Right atrium auricular region (tissue), 2 donors: ENCODE measurements at regions not wholly inside any gene's neighbourhood (a gene's known extent, or its start where the extent isn't known, plus 50 kb on each side); places are given as distances from the start of the nearest gene placed in this dataset.

Experiments
- DNase-seq: peaks from one replicate; pipeline ENCODE4 v3.0.0-alpha.2; 2019; ENCODE audit warnings: low spot score
- H3K27ac ChIP-seq, 2 donors: fragments of 200-600 bp; sonication (generic); 1 replicate in 1 of 2; 2 replicates in 1 of 2; pipeline ENCODE4 v1.5.1; 2016 to 2019
- H3K27me3 ChIP-seq, 2 donors: fragments of 200-600 bp; sonication (generic); one replicate each; pipeline versions ENCODE4 v1.5.1 to v1.6.0; 2017 to 2019
- H3K36me3 ChIP-seq: fragments of 200-600 bp; sonication (generic); one replicate; pipeline ENCODE4 v1.5.1; 2016
- H3K4me1 ChIP-seq, 2 donors: fragments of 200-600 bp; sonication (generic); one replicate each; pipeline versions ENCODE4 v1.5.1 to v1.6.0; 2017 to 2019
- H3K4me3 ChIP-seq, 2 donors: fragments of 200-600 bp; sonication (generic); 1 replicate in 1 of 2; 2 replicates in 1 of 2; pipeline ENCODE4 v1.5.1; 2017 to 2019; ENCODE audit warnings: mild to moderate bottlenecking in 1 of 2, moderate library complexity in 1 of 2
- H3K9me3 ChIP-seq, 2 donors: fragments of 200-600 bp; sonication (generic); one replicate each; pipeline ENCODE4 v1.5.1; 2019
- TF ChIP-seq, protein P1 (sequence below), 2 donors: fragments of 200-600 bp; sonication (generic); IDR thresholded peaks; one replicate each; pipeline ENCODE4 v1.5.1; 2019; ENCODE audit warnings: antibody characterized with exemption in 2 of 2

DNA sequence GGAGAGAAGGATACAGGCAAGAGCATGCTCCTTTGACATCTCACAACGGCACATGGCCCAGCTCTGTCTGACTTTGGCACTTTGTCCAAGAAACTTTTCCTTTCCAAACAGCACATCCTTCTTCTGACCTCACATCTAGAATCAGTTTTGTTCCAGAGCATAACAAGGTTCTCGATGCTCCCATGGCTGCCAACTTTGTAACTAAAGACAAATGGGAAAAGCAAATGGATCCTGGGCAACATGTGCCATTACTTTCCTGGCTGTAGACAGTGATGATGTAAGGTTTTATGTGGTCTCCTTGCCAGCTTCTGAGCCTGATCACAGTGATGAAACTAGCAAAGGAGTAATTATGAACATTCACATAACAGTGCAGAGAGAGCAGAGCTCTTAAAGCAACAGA lies 171.8 kb upstream of the C1orf87 start:
- TF ChIP-seq, protein P1, sequence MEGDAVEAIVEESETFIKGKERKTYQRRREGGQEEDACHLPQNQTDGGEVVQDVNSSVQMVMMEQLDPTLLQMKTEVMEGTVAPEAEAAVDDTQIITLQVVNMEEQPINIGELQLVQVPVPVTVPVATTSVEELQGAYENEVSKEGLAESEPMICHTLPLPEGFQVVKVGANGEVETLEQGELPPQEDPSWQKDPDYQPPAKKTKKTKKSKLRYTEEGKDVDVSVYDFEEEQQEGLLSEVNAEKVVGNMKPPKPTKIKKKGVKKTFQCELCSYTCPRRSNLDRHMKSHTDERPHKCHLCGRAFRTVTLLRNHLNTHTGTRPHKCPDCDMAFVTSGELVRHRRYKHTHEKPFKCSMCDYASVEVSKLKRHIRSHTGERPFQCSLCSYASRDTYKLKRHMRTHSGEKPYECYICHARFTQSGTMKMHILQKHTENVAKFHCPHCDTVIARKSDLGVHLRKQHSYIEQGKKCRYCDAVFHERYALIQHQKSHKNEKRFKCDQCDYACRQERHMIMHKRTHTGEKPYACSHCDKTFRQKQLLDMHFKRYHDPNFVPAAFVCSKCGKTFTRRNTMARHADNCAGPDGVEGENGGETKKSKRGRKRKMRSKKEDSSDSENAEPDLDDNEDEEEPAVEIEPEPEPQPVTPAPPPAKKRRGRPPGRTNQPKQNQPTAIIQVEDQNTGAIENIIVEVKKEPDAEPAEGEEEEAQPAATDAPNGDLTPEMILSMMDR (IDR thresholded peaks at IDR 0.05): no peak
- DNase-seq: no peak
- Histone ChIP-seq H3K27me3 (no peaks in the 10 kb centered on the region), H3K9me3 (peaks cover 0 to 1% of the 10 kb centered on the region in 2 donors), H3K4me1 (no peaks in the 10 kb centered on the region), H3K36me3 (no peaks in the 10 kb centered on the region), H3K4me3 (no peak overlapping the region), H3K27ac (no peak overlapping the region)

- Histone ChIP-seq H3K27ac (no peak overlapping the region), H3K9me3 (peaks cover 0 to 5% of the 10 kb centered on the region in 2 donors), H3K27me3 (no peaks in the 10 kb centered on the region), H3K4me1 (no peaks in the 10 kb centered on the region), H3K4me3 (no peak overlapping the region), H3K36me3 (no peaks in the 10 kb centered on the region)
- DNase-seq: no peak
- TF ChIP-seq, protein P1 (IDR thresholded peaks at IDR 0.05): no peak
Measured at GRCh38 chr1:60244906-60245305, 171.3 kb upstream of the C1orf87 start.

GRCh38 chr1:60235275-60235674 lies 161.7 kb upstream of the C1orf87 start:
- DNase-seq: no peak
- Histone ChIP-seq H3K36me3 (no peaks in the 10 kb centered on the region), H3K9me3 (peaks cover 0 to 8% of the 10 kb centered on the region in 2 donors), H3K4me1 (no peaks in the 10 kb centered on the region), H3K27me3 (no peaks in the 10 kb centered on the region), H3K4me3 (no peak overlapping the region), H3K27ac (no peak overlapping the region)
- TF ChIP-seq, protein P1 (IDR thresholded peaks at IDR 0.05): no peak

DNA sequence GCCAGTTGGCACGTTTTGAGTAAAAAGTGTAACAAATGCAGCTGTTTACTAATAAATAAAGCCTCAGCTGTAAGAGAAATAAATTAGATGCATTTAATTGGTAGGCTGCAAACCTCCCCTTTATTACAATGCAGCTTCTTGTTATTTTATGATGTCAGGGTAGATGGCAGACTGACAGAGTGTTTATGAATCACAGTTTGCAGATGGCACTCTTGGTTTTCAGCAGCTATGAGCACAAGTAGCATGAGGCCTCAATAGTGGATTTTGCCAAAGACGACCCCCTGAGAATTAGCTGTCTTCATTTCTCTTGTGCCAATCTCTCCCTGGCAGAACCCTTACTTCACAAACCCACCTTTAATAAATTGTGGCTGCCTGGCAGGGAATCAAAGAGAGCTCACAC lies 161.2 kb upstream of the C1orf87 start:
- Histone ChIP-seq H3K27ac (no peak overlapping the region), H3K27me3 (no peaks in the 10 kb centered on the region), H3K9me3 (peaks cover 0 to 3% of the 10 kb centered on the region in 2 donors), H3K4me3 (no peak overlapping the region), H3K4me1 (no peaks in the 10 kb centered on the region), H3K36me3 (no peaks in the 10 kb centered on the region)
- DNase-seq: no peak
- TF ChIP-seq, protein P1 (IDR thresholded peaks at IDR 0.05): no peak

GRCh38 chr1:60229821-60230220 lies 156.3 kb upstream of the C1orf87 start:
- no peaks in the 10 kb centered on the region for H3K4me1 ChIP-seq
- TF ChIP-seq, protein P1 (IDR thresholded peaks at IDR 0.05): no peak
- no peak for DNase-seq
- no peaks in the 10 kb centered on the region for H3K27me3 ChIP-seq
- no peak overlapping the region for H3K27ac ChIP-seq
- no peaks in the 10 kb centered on the region for H3K9me3 ChIP-seq
- no peak overlapping the region for H3K4me3 ChIP-seq
- H3K36me3 ChIP-seq: no peaks in the 10 kb centered on the region

DNA sequence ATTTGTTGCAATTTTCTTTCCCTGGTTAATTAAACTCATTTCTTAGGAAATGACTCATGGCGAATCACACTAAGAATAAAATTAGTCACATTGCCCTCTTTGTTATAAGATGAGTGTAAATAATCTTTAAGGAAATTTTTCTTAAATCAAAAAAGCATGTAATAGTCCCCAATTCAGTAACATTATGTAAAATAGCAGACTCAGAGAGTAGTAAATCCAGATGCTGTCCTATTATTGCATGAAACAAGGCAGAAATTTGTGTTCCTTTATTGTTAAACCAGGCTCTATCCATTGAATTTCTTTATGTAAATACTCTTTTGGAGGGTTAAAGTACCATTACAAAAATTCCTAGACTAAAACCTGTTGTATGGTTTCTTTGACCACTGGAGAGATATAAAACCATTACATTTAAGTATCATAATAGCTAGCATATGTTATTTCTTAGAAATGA lies 154.5 kb upstream of the C1orf87 start:
- Histone ChIP-seq H3K9me3 (no peaks in the 10 kb centered on the region), H3K36me3 (no peaks in the 10 kb centered on the region), H3K4me3 (no peak overlapping the region), H3K4me1 (no peaks in the 10 kb centered on the region), H3K27ac (no peak overlapping the region), H3K27me3 (no peaks in the 10 kb centered on the region)
- no peak for DNase-seq
- TF ChIP-seq, protein P1 (IDR thresholded peaks at IDR 0.05): no peak
